GM21619 (cell line): ENCODE measurements at regions not wholly inside any gene's neighbourhood (a gene's known extent, or its start where the extent isn't known, plus 50 kb on each side); places are given as distances from the start of the nearest gene placed in this dataset.

Experiments used
- ATAC-seq: cut with Tn5 transposase; IDR thresholded peaks from one replicate; pipeline ENCODE4 v1.9.1; 2021; ENCODE audit not compliant: unreplicated experiment

DNA sequence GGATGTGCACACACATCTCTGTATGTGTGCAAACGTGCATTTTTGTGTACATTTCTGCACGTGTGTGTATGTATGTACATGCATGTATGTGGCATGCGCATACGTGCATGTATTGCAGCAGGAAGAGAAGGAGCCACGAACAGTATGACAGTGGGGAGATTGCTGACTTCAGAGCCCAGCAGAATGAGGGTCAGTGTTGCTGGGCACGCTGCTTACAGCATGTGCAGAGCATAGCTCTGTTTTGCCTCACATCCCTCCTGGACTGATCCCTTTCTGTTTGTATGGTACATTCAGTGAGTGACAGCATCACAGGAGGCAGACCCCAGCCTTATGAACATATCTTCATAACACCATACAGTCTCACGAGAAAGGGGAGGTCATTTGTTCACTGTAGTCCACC, 934.0 kb upstream of the EEF2KMT start:
- no peak for ATAC-seq

DNA sequence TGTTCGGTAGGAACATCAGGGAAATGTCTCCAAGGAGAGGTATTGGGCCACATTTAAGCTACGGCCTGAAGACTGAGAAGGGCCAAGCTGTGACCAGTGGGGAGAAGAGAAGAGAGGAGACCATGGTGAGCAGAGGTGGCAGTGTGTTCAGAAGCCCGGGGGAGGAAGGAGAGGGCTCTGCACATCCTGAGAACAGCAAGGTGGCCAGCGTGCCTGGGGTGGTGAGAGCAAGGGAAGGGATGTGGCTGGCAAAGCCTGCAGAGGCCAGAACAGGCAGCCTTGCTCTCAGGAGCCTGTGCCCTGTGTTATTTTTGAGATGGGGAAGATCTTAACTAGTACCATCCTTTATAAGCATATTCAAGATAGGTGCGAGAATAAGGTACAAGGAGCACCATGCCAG, 933.5 kb upstream of the EEF2KMT start:
- no peak for ATAC-seq

DNA sequence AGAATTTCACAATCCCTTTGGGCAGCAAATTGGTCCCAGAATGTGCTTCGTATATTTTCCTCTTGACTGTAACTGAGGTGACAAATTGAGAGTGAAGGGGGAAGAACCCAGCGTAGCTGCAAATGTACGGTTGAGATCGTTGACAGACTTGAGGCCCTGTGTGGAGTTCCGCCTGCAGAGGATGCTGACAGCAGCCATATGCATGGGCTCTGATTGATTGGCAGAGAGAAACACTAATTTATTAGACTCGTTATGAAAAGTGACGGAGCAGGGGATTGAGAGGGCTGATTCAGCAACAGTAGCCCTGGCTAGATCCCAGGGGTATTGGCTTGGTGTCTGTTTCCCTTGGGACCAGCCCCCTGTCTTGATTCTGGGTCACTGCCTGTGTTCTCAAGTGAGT, 930.1 kb upstream of the EEF2KMT start:
- no peak for ATAC-seq

DNA sequence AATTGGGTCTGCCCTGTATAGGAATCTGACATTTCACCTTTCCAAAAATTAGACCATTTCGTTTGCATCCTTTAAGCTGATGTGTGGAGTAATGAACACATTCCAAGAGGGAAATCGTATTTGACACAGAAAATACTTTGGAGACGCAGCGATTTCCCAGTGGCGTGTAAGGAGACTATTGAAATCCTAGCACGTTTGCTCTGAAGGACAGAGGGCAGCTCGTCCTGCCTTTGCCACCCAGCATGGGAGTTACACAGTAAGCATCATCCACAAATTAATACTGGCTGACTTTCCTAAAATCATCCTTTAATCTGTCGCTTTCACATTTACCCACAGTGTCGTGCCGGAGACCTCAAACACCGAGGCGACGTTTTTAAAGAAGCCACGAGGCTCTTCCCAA, 925.9 kb upstream of the EEF2KMT start:
- no peak for ATAC-seq

DNA sequence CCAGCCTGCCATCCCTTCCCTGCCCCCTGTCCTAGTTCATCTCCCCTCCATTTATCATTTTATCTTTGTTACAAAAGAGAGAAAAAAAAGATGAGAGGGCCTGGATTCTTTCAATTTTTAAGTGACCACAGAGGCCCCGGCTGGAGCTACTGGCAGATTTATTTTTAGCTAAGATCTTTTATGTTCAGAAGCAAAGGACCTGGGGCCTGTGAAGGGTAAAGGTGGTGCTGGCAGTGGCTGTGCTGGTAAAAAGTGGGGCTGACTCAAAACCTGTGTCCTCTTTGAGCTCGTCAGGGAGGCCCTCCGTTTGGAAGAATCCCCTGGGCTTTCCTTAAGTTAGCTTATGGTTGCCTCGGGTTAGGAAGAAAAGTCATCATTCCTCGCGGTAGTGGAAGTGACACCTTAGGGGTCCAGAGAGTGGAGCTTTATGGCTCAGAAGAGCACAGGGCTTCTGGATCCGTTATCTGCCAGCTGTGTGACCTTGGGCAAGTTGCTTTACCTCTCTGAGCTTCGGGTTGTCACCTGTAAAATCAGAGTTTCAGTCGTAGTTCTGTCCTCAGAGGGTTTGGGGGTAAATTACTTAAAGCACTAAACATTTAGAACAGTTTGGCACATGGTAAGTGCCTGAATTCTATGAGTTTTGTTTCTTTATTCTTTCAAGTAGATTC, 923.8 kb upstream of the EEF2KMT start:
- ATAC-seq = no peak

DNA sequence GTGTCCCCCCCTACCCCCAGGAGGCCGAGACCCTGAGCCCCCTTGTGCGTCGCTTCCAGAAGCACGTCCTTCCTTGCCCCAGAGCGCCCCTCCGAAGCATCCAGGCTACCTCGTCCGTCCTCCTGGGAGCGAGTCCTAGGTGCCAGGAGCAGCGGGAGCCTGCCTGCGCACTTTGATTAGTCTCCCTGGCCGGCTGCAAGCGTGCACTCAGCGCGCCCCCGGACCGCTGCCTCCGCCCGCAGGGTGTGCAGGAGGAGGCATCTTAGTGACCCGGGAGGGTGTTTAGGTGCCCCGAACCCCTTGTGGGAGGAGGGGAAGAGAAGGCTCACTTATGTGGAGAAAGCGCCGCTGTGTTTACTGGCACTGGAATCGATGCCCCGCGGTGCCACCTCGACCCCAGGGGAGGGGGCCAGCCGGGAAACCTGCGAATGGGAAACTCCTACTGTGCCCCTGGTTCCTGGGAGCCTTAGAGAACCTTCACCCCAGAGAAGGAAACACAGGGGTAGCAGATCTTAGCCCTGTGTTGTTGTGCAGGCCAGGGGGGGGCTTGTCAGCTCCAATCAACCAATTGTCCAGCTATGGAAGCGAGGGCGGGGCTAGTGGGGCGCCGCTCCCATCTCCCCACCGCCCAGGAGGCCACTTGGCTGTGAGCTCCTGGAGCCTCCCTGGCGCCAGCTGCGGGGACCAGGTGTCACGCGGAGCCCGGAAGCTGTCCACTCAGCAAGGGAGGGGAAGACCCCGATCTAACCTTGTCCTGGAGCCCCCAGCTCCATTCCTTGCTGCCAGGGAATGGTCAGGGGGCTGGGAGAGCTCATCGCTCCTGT, 922.8 kb upstream of the EEF2KMT start:
- no peak for ATAC-seq

DNA sequence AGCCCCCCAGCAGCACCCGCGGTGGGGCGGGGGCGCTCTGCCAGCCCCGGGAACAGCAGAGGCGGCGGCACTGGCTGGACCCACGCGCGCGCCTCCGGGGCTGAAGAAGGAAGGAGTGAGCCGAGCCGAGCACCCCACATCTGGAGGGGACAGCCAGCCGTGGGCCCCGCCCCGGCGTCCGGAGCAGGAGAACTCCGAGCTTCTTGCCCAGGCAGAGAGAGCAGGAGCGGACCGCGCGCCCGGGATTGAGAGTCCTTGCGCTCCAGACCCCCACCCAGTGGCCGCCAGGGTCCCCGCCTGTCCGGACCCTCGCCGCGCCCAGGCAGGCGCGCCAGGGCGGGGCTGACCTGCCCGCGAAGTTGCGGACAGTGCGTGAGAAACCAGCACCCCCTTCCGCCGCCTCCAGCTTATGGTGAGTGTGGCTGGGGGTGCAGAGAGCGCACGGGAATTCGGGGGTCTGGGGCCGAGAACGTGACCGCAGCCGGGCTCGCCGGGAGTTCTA, 921.9 kb upstream of the EEF2KMT start:
- ATAC-seq = no peak

DNA sequence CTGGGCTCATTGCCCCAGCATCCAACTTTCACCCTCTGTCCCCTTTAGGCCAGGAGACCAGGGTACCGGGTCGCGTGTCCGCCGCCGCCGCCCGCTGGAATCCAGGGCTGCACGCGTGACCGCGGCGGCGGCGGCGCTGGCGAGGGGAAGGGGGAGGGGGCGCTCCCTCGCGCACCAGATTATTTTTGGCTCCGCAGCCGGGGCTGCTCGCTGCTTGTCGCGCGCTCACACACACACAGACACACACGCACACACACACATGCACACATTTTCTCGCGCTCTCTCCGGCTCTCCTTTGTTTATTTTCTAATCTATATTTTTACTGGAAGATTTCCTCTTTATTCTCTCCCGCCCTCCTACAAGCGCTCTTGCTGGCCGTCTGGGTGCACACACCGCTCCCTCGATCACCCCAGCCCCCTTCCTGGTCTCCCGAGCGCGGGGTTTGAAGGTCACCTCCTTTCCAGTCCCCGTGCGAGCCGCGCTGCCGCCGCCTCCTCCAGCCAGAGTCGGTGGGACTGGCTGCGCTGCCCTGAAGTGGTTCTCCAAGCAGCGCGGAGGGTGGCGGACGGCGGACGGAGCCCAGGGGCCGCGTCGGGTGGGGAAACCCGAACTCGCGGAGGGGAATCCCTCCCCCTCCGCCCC, 921.4 kb upstream of the EEF2KMT start:
- ATAC-seq = no peak

DNA sequence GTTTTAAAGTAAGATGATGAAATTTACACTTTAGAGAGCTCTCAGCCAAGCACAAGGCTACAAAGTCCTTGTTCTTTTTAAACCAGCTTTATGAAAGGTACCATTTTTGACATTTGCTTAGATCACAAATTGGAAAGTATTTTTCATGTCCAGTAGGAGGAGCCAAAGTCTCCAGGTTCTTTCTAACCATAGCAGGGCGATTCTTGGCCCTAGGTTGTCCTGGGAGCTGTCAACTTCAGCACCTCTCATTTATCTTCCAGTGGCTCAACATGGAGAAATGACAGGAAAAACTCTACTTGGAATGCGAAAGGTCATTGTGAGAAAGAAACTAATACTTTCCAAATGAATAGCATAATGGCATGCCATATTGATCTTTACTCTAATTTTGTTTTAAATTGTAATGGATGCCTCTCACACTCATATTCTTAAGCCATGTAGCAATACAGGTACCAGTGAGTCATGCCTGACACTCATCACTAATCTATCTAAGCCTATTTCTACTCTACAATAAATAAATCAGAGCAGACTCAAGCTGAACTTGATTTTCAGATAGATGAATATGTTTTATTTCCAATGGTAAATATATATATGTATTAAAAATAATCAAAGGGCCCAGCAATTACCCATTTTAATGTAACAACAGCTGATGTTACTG, 919.1 kb upstream of the EEF2KMT start:
- no peak for ATAC-seq

DNA sequence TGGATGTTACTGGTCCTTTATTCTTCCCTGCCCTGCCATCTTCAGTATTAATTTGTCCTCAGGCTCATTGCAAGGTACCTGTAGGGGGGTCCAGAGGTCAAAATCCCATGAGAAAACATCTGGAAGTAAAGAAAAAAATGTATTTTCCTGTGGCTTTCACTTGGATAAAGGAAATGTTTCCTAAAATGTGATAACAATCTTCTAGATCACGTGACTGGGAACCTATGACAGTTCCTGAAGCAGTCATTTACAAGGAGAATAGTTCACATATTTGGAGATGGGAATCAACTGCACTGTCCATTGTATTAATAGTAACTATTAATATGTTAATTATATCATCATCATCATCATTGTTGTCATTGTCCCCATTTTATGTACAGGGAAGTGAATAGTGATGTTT, 915.1 kb upstream of the EEF2KMT start:
- no peak for ATAC-seq

DNA sequence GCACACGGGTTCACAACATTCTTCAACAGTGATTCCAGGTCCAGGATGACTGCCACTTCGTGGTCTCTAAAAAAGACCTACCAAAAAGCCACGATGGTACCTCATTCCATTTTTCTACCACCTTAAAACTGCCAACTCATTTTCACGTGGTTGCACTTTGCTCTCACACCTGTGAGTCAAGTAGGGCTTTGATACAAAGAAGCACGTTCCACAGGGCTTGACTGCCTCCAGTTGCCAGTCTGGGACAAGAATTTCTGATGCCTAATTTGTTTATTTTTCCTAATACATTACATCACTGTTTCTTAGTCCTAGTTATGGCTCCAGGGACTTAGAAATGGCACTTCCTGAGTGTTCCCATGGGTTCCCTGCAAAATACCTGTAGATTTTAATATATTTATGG, 911.6 kb upstream of the EEF2KMT start:
- no peak for ATAC-seq

DNA sequence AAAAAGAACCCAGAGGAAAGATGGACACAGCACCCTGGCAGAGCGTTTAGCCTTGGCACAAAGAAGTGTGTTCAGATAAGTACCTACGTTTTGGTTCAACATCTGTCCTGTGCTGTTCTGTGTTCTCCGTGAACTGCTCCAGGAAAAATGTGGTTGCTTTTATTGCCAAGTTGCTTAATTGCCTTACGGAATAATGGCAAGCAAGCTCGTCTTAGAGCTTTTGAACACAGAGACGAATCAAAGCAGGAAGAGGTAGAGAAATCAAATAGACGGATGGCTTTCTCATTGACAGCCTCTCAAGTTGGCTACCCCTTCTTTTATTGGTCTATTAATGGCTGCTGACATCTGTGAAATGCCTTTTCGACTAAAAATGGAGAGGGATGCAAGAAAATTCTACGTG, 911.1 kb upstream of the EEF2KMT start:
- ATAC-seq = no peak

DNA sequence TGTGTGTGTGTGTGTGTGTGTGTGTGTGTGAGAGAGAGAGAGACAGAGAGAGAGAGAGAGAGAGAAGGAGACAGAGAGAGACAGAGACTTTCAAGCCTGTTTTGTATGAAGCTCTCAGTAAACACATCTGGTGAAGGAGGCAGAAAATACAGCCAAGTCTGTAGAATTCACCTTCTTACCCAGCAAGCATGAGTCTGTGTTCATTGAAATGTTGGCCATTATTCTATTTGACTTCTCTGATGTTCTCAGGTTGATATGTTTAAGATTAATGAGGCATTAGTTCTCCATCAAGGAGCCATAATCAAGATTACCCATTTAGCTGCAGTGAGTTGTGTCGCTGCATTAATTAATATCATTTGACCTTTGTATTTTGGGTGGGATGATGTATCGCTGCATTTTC, 895.8 kb upstream of the EEF2KMT start:
- ATAC-seq = no peak

DNA sequence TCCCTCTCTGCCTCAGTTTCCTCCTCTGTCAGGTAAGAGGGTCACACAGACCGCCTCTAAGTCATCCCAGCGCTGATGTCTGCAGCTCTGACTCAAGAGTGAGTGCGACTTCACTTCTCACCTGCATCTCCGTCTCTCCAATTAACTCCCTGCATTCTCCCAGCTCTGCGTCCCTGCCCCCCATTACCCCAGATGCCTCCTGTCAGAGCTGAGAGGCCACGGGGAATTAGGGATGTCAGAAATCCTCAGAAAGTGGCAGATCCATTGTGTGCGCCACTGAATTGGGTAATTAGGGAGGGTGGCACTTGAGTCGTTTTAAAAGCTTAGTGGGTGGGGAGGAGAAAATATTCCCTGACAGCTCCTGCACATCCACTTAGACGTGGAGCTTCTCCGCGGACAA, 885.4 kb upstream of the EEF2KMT start:
- no peak for ATAC-seq

DNA sequence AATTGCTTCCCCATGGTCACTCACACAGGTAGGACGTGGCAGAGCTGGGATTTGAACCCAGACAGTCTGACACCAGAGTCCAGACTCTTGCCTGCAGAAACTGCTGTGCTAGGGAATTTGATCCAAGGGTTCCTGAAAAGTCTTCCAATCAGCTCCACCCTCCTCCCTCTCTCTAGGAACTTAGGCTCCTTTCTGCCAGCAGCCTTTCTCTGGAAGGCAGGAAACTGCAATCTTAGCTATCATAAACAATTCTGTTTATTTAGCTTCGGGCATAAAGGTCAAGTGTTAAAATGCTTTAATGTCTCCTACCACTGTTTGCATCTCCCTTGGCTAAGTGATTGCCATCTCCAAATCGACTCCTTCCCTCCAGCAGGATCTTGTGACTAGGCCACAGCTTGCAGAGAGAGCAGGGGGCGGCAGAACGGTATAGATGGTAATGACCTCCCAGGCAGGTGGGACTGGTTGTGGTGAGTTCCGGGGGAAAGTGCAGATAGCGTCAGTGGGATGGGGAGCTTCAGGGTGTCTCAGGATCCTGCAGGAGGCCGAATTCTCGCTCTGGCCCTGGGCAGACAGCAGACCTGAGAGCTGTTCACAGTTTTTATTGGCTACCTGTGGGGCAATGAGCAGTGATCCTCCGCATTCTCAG, 882.4 kb upstream of the EEF2KMT start:
- ATAC-seq = no peak

DNA sequence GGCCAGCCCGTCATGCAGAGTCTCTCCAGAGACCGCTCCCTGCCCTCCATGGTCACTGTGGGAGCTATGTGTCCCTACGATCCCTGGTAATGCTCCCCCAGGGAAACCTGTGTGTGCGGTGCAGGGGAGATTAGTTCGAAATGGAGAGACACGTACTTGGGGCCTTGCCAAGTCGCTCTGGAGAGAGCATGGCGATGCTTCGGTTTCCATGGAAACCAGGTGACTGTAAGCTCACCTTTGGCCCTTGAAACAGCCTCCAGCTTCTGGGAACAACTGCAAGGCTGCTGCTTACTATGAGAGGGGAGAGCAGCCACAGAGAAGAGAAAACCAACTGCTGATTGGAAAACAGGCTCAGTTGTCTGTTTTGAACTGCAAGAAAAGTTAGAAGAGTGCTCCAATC, 879.7 kb upstream of the EEF2KMT start:
- ATAC-seq = no peak

DNA sequence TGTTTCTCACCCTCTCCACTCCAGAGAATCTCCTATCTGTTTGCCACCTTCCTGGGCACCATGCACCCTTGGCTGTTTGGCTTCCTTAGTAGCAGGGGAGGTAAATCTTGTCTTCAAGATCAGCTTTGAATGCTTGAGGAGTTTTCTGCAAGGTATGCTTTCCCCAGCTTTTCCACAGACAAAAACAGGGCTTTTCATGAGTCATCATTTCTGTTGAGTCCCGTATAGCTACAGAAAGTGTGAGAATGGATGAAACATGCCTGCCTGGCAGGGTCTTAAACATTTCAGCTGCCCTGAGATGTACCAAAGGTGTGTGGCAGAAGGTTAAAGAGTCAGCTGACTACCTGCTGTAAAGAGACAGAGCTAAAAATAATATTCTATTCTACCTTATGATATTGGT, 875.2 kb upstream of the EEF2KMT start:
- ATAC-seq = no peak

DNA sequence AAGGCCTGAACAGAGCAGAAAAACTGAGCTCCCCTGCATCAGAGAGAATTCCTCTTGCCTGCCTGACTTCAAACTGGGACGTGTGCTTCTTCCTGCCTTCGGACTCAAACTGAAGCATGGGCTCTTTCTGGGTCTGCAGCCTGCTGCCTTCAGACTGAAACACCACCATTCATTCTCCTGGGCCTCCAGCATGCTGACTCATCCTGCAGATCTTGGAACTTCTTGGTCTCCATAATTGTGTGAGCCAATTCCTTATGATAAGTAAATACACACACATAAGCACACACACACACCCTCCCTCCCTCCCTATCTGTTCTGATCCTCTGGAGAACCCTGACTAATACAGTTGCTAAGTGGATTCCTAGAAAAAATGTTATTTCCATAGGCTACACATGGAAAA, 874.3 kb upstream of the EEF2KMT start:
- ATAC-seq = no peak

DNA sequence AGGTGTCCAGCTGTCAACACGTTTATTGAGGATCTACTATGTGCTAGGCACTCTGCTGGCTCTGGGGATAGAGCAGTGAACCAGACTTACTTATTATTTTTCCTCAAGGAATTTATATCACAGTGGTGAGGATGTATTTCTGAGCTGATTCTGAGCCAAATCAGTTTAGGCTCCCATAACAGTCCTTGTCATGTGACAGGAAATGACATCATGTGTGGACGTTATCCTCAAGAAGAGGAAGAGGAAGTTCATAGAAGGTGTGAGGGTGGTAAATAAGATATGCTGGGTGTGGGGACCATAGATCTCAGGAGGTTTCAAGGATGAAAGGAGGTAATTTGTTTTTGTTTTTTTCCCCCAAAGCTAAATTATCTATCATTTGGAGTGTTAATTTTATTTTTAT, 873.5 kb upstream of the EEF2KMT start:
- no peak for ATAC-seq

DNA sequence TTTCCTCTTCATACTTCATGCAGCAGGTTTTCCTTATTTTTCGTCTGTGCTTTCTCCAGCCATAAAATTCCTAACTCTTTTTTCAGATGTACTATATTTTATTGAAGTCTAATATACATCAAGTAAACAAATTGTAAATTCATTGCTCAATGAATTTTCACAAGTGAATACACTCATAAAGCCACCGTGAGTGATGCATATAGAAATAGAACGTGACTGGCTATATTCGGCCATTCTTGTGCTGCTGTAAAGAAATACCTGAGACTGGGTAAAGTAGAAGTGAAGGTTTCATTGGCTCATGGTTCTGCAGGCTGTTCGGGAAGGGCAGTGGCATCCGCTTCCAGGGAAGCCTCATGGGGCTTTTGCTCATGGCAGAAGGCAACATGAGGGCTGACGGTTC, 868.4 kb upstream of the EEF2KMT start:
- no peak for ATAC-seq

DNA sequence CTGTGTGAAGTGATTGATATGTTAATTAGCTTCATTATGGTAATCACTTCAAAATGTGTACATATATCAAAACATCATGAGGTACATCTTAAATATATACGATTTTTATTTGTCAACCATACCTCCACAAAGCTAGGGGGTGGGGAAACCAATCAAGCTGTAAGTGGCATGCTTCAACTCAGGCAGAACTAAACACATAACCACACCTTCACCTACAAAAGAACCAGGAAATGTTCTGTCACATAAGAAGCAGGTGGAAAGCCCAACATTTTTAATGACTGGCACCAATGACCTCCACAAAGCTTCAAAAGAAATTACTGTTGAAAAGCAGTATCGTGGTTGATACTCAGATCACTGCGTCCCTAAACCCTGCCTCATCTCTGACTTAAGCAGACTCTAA, 867.7 kb upstream of the EEF2KMT start:
- ATAC-seq = no peak
